GM12872 (cell line): ENCODE measurements at regions not wholly inside any gene's neighbourhood (a gene's known extent, or its start where the extent isn't known, plus 50 kb on each side); places are given as distances from the start of the nearest gene placed in this dataset.

Experiments used
- TF ChIP-seq, protein P1 (sequence below): IDR thresholded peaks from 3 replicates; pipeline ENCODE4 v1.5.1; 2011; ENCODE audit warnings: low read depth, mild to moderate bottlenecking, low read length, moderate library complexity; ENCODE audit not compliant: insufficient read depth

DNA sequence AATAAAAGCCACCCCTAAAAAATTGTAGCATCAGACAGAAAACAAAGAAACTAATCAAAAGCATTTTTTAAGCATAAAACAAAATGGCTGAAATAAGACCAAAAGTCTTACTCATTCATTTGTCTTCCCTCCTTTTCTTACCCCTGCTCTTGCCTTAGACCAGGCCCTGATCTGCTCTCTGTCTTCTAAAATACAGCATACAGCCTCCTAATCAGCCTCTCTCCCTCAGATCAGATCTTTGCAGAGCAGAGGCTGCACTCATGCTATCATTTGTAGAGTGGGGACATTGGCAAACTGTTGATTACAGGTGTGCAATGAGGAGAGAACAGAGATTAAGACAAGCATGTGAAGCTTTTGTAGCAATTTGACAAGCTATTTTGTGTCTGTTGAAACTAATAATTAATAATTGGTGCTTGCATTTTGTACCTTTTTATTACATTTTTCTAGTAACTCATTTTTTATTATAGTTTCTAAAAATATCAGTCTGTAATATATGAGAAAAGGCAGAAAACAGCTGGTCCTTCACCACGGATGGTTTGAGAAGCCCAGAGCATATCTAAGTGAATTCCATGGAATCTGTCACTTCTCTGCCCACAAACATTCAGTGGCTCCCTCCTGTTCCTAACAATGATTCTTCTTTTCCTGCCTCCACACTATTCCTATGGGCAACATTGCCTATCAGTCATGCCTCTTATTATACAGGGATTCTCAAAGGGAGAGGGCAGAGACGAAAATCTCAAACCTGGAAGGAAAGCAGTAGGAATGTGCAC lies 286.2 kb upstream of the STT3B start:
- TF ChIP-seq, protein P1, sequence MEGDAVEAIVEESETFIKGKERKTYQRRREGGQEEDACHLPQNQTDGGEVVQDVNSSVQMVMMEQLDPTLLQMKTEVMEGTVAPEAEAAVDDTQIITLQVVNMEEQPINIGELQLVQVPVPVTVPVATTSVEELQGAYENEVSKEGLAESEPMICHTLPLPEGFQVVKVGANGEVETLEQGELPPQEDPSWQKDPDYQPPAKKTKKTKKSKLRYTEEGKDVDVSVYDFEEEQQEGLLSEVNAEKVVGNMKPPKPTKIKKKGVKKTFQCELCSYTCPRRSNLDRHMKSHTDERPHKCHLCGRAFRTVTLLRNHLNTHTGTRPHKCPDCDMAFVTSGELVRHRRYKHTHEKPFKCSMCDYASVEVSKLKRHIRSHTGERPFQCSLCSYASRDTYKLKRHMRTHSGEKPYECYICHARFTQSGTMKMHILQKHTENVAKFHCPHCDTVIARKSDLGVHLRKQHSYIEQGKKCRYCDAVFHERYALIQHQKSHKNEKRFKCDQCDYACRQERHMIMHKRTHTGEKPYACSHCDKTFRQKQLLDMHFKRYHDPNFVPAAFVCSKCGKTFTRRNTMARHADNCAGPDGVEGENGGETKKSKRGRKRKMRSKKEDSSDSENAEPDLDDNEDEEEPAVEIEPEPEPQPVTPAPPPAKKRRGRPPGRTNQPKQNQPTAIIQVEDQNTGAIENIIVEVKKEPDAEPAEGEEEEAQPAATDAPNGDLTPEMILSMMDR = no peak

GRCh38 chr3:31247063-31247447 lies 285.7 kb upstream of the STT3B start:
- TF ChIP-seq, protein P1 = no peak

GRCh38 chr3:31247850-31248562 lies 284.7 kb upstream of the STT3B start:
- TF ChIP-seq, protein P1 = no peak

GRCh38 chr3:31248563-31248992 lies 284.1 kb upstream of the STT3B start:
- TF ChIP-seq, protein P1 = no peak

DNA sequence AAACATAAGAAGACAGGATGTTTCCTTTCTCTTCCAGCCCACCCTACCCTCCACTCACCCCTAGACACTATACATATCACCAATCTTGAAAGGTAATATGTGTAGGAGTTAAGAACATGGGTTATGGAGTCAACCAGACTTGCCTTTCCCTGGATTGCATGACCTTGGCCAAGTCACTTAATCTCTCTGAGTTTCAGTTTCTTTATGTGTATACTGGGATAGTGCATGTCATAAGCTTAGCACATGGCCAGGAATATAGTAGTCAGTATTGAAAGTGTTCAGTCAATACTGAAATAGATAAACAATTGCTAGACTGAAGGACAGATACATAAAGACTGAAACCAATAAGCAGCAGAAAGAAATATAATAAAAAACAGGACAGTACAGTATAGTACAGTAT lies 283.2 kb upstream of the STT3B start:
- TF ChIP-seq, protein P1 = no peak

GRCh38 chr3:31250116-31250777 lies 282.5 kb upstream of the STT3B start:
- TF ChIP-seq, protein P1 = no peak

DNA sequence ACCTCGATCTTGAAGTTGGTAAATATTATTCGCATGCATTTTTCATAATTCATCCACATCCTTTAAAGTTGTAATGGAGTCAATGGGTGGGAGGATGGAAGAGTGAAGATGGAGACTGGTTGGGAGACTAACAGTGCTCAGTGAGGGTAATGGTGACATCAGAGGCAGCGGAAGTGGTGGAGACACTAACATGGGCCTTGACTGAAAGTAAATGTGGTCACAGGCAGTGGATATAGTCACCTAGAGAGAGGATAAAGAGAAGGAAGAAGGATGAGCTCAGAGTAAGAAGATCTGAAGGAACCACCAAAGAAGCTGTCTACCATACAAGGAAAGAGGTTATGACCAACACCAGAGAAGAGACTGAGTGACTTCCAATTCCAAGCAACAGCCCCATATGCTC lies 281.6 kb upstream of the STT3B start:
- TF ChIP-seq, protein P1 = no peak
